Kidney epithelial cell (primary cell): ENCODE measurements at regions not wholly inside any gene's neighbourhood (a gene's known extent, or its start where the extent isn't known, plus 50 kb on each side); places are given as distances from the start of the nearest gene placed in this dataset.
"Not testable (repeated sequence)": the region's sequence is repeated elsewhere in the genome, so short reads cannot be mapped to it uniquely, and the experiment has no call there.

Source experiments
- DNase-seq: peaks from one replicate; pipeline ENCODE4 v3.0.0-alpha.2; 2010; ENCODE audit warnings: low read depth
- H3K27me3 ChIP-seq: 2 replicates; pipeline ENCODE4 v1.6.0; 2011; ENCODE audit warnings: low read length; ENCODE audit not compliant: control insufficient read depth, insufficient read depth
- H3K36me3 ChIP-seq: 2 replicates; pipeline ENCODE4 v1.5.1; 2011; ENCODE audit warnings: low read length; ENCODE audit not compliant: control insufficient read depth, insufficient read depth
- H3K4me3 ChIP-seq: 2 replicates; pipeline ENCODE4 v1.5.1; 2011; ENCODE audit warnings: low read depth, mild to moderate bottlenecking, control low read depth, low read length
- TF ChIP-seq, protein P1 (sequence below): IDR thresholded peaks from 2 replicates; pipeline ENCODE4 v1.5.1; 2011; ENCODE audit warnings: mild to moderate bottlenecking, moderate library complexity, low read length, control low read depth, inconsistent platforms; ENCODE audit not compliant: insufficient read depth, poor library complexity, severe bottlenecking

DNA sequence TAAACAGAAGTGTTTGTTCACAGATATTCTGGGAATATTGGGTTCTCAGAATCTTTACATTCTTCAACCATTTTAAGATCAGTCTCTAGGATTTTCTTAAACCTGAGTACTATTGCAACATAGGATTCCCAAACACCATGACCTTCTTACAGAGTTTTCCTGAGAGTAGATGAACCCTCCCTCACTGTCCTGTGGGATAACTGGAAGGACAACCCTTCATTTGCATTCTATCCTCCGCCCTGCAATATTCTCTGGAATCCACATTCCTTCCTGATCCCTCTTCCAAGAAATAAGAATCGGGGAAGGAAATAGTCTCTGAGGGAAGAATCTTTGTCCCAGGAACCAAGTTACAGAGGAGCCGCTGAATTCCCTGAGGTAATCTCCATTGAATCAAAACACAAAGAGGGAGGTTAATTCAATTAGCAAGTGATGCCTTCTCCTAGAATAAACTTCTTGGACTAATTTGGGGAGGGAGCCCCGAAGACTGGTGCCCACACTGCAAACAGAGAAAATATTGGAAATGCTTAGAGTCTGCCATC, 99.8 kb upstream of the MBIP start:
- H3K4me3 ChIP-seq, result no peak overlapping the region
- DNase-seq, result no peak
- TF ChIP-seq, protein P1, sequence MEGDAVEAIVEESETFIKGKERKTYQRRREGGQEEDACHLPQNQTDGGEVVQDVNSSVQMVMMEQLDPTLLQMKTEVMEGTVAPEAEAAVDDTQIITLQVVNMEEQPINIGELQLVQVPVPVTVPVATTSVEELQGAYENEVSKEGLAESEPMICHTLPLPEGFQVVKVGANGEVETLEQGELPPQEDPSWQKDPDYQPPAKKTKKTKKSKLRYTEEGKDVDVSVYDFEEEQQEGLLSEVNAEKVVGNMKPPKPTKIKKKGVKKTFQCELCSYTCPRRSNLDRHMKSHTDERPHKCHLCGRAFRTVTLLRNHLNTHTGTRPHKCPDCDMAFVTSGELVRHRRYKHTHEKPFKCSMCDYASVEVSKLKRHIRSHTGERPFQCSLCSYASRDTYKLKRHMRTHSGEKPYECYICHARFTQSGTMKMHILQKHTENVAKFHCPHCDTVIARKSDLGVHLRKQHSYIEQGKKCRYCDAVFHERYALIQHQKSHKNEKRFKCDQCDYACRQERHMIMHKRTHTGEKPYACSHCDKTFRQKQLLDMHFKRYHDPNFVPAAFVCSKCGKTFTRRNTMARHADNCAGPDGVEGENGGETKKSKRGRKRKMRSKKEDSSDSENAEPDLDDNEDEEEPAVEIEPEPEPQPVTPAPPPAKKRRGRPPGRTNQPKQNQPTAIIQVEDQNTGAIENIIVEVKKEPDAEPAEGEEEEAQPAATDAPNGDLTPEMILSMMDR, result no peak
- no peaks in the 10 kb centered on the region for H3K36me3 ChIP-seq
- no peaks in the 10 kb centered on the region for H3K27me3 ChIP-seq

DNA sequence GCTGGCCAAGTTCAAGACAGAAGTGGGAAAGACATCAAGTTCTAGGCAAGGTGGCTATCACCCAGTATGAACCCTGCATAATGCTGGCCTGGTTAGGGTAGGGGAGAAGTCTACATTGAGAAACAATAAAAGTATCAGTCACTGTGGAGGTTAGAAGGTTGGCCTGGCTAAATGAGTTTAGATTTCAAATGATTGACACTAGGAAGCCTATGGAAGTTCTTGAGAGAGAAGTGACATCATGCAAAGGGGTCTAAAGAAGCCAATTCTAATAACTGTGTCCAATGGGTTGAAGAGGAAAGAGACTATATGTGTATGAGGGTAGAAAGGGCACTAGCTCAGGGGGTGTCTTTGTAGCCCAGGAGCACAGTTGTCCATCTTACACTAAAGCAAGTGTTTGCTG, 98.5 kb upstream of the MBIP start:
- no peak overlapping the region for H3K4me3 ChIP-seq
- no peak for DNase-seq
- H3K27me3 ChIP-seq, result no peaks in the 10 kb centered on the region
- no peaks in the 10 kb centered on the region for H3K36me3 ChIP-seq
- TF ChIP-seq, protein P1, result no peak

DNA sequence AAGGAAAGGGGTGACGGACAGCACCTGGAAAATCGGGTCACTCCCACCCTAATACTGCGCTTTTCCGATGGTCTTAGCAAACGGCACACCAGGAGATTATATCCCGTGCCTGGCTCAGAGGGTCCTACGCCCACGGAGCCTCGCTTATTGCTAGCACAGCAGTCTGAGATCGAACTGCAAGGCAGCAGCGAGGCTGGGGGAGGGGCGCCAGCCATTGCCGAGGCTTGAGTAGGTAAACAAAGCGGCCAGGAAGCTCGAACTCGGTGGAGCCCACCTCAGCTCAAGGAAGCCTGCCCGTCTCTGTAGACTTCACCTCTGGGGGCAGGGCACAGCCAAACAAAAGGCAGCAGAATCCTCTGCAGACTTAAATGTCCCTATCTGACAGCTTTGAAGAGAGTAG, 91.5 kb upstream of the MBIP start:
- H3K27me3 ChIP-seq, H3K36me3 ChIP-seq, H3K4me3 ChIP-seq, DNase-seq: not testable (repeated sequence)

DNA sequence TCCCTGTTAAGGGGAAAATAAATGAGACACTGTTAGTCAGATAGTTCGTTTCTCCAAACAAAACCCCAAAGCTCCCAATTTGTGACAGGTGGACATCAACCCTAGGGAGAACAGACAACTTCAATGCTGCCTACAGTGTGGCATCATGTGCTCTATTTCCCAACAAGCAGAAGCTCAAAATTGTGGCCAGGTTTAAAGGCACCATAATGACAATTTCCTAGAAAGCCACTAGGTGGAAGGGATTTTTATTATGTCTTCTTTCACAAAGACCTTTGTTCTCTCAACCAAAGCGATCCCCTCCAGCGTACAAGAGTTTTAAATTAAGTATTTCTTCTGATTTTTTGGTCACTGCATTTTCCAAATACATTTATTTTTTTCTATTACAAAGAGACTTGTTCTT, 88.0 kb upstream of the MBIP start:
- Histone ChIP-seq H3K27me3 (no peaks in the 10 kb centered on the region), H3K4me3 (no peak overlapping the region), H3K36me3 (no peaks in the 10 kb centered on the region)
- TF ChIP-seq, protein P1, result no peak
- DNase-seq, result no peak

DNA sequence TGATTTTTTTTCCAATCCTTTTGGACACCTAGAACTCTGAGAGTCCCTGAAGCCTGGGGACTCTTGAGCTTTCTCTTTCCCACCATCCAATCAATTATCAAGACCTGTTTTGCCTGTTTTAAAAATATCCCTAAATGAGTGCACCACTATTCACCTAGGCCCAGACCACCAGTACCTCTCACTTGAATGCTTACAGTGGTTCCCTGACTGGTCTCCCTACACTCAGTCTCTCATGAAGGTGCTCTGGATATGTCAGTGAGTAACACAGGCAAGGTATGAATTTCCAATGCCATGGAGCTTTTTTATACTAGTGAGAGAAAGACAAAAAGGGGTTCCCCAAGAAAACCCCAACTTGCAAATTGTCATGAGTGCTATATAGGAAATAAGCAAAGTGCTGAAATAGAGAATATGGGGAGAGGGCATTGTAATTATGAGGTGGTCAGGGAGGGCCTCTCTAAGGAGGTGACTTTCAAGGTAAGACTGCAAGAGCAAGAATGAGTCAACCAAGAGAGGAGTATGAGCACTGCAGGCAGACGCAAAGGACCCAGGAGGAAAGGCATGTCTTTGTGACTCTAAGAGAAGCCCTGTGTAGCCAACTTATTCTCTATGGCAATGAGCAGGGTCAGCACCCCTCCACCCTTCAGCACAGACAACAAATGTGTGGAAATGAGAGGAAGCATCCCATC, 85.3 kb upstream of the MBIP start:
- Histone ChIP-seq H3K4me3 (no peak overlapping the region), H3K27me3 (no peaks in the 10 kb centered on the region), H3K36me3 (no peaks in the 10 kb centered on the region)
- DNase-seq, result no peak
- TF ChIP-seq, protein P1, result no peak

DNA sequence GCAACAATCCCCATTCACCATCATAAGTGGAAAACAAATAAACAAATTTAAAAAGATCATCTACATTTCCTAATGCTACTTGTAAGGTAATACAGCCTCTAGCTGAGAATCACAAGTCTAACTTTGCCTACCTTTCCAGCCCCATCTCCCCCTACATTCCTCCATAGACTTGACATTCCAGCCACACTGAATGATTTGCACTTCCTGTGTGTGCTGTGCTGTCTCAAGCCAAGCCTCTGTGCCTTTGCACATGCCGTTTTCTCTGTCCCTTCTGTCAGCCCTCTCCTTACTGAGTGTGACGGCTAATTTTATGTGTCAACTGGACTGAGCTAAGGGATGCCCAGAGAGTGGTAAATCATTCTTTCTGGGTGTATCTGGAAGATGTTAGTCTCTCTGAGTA, 82.4 kb upstream of the MBIP start:
- H3K27me3 ChIP-seq, result no peaks in the 10 kb centered on the region
- no peak for DNase-seq
- H3K4me3 ChIP-seq, result no peak overlapping the region
- TF ChIP-seq, protein P1, result no peak
- no peaks in the 10 kb centered on the region for H3K36me3 ChIP-seq
